ENCODE measurements at regions not wholly inside any gene's neighbourhood (a gene's known extent, or its start where the extent isn't known, plus 50 kb on each side); places are given as distances from the start of the nearest gene placed in this dataset.

- no peak overlapping the region for H2AFZ ChIP-seq
- Mint-ChIP-seq H3K4me3 (no peak overlapping the region), H3K36me3 (ENCODE audit: low read depth) (no peaks in the 10 kb centered on the region; the same call in 1 of the 3 replicates), H3K27me3 (ENCODE audit: insufficient read depth, low read depth, poor library complexity) (no peaks in the 10 kb centered on the region), H3K4me1 (no peaks in the 10 kb centered on the region), H3K27ac (no peak overlapping the region), H3K9me3 (peaks cover 5% of the 10 kb centered on the region; the same call in 2 of the 3 replicates)
- ATAC-seq = no peak
- no peaks in the 10 kb centered on the region for H3K27me3 ChIP-seq (ENCODE audit: insufficient read depth)
- no peaks in the 10 kb centered on the region for H3K36me3 ChIP-seq (ENCODE audit: insufficient read depth)
- no peaks in the 10 kb centered on the region for H3F3A ChIP-seq (replicated peaks; ENCODE audit: low read depth)
- no peak overlapping the region for H3K4me3 ChIP-seq
- H3K79me2 ChIP-seq (replicated peaks; ENCODE audit: insufficient read depth) = no peaks in the 10 kb centered on the region
- no peaks in the 10 kb centered on the region for H3K4me1 ChIP-seq (ENCODE audit: insufficient read depth)
- no peak for DNase-seq (ENCODE audit: low spot score)
- H4K20me1 ChIP-seq (replicated peaks; ENCODE audit: insufficient read depth) = no peaks in the 10 kb centered on the region
- H3K4me2 ChIP-seq = no peak overlapping the region
- TF ChIP-seq EZH2 (IDR thresholded peaks at IDR 0.05; ENCODE audit: low read depth, unreplicated experiment) (no peak), JUNB (IDR thresholded peaks at IDR 0.05; ENCODE audit: unreplicated experiment) (no peak), ZNF331 (CRISPR knock-in tag; IDR thresholded peaks at IDR 0.05; ENCODE audit: low read depth) (no peak), STAT1 (IDR thresholded peaks at IDR 0.05; ENCODE audit: unreplicated experiment) (no peak), POLR2AphosphoS5 (IDR thresholded peaks at IDR 0.05; ENCODE audit: low read depth) (no peak)
- no peak overlapping the region for H3K27ac ChIP-seq (ENCODE audit: low read depth)
- H3K9me2 ChIP-seq (ENCODE audit: insufficient read depth) = no peaks in the 10 kb centered on the region
These were observed 474.7 kb downstream of the EPM2A start for GRCh38 chr6:145260484-145261175.

GRCh38 chr6:145261758-145262157 is 473.6 kb downstream of the EPM2A start:
- no peak overlapping the region for H3K4me2 ChIP-seq
- Mint-ChIP-seq H3K9me3 (no peaks in the 10 kb centered on the region), H3K4me1 (no peaks in the 10 kb centered on the region), H3K4me3 (no peak overlapping the region), H3K36me3 (ENCODE audit: low read depth) (no peaks in the 10 kb centered on the region), H3K27me3 (ENCODE audit: insufficient read depth, low read depth, poor library complexity) (no peaks in the 10 kb centered on the region), H3K27ac (no peak overlapping the region)
- H3K27me3 ChIP-seq (ENCODE audit: insufficient read depth) = no peaks in the 10 kb centered on the region
- no peak for ATAC-seq
- no peak overlapping the region for H3K27ac ChIP-seq (ENCODE audit: low read depth)
- DNase-seq (ENCODE audit: low spot score) = no peak
- H3K4me3 ChIP-seq = no peak overlapping the region
- no peaks in the 10 kb centered on the region for H4K20me1 ChIP-seq (replicated peaks; ENCODE audit: insufficient read depth)
- H3K9me2 ChIP-seq (ENCODE audit: insufficient read depth) = no peaks in the 10 kb centered on the region
- no peaks in the 10 kb centered on the region for H3K36me3 ChIP-seq (ENCODE audit: insufficient read depth)
- H3K4me1 ChIP-seq (ENCODE audit: insufficient read depth) = no peaks in the 10 kb centered on the region
- no peak overlapping the region for H2AFZ ChIP-seq
- no peak for TF ChIP-seq EZH2phosphoT487 (IDR thresholded peaks at IDR 0.05; ENCODE audit: unreplicated experiment)
- no peak for TF ChIP-seq ZNF462 (CRISPR knock-in tag; IDR thresholded peaks at IDR 0.05)
- TF ChIP-seq REST (IDR thresholded peaks at IDR 0.05; ENCODE audit: unreplicated experiment) = no peak
- TF ChIP-seq STAT1 (IDR thresholded peaks at IDR 0.05; ENCODE audit: unreplicated experiment) = no peak
- no peak for TF ChIP-seq JUNB (IDR thresholded peaks at IDR 0.05; ENCODE audit: unreplicated experiment)
- no peak for TF ChIP-seq EZH2 (IDR thresholded peaks at IDR 0.05; ENCODE audit: low read depth, unreplicated experiment)
- no peak for TF ChIP-seq ZNF114 (CRISPR knock-in tag; IDR thresholded peaks at IDR 0.05)
- H3F3A ChIP-seq (replicated peaks; ENCODE audit: low read depth) = no peaks in the 10 kb centered on the region
- H3K79me2 ChIP-seq (replicated peaks; ENCODE audit: insufficient read depth) = no peaks in the 10 kb centered on the region

All from GM23338 (cell line).